PC-9 (cell line): ENCODE measurements at regions not wholly inside any gene's neighbourhood (a gene's known extent, or its start where the extent isn't known, plus 50 kb on each side); places are given as distances from the start of the nearest gene placed in this dataset.

Experiments used
- BruUV-seq: library from RNA; stranded (reverse); fragments of 400-500 nt; replicated peaks from 2 replicates; lab custom pipeline; 2021; lab: Mats Ljungman, UMichigan
- CTCF ChIA-PET: fragments of 300-600 bp; sonication (Branson Sonifier 250); formaldehyde crosslinking; loops from one replicate; lab custom pipeline; 2022; ENCODE audit warnings: antibody characterized with exemption; lab: Charles Lee
- POLR2A ChIA-PET: fragments of 300-600 bp; sonication (Branson Sonifier 250); formaldehyde crosslinking; loops from one replicate; lab custom pipeline; 2022; ENCODE audit warnings: antibody characterized with exemption; ENCODE audit not compliant: unreplicated experiment; lab: Charles Lee
- DNase-seq, 2 experiments: peaks; one replicate each; pipeline versions ENCODE4 v3.0.0 to v3.0.0-alpha.2; 2015 to 2022; ENCODE audit warnings: mixed read lengths in 1 of 2
- H2AFZ ChIP-seq: fragments of 200-600 bp; sonication (generic); 2 replicates; pipeline ENCODE4 v1.8.1; 2017; ENCODE audit warnings: antibody characterized with exemption
- H3F3A ChIP-seq: fragments of 200-600 bp; sonication (generic); 2 replicates; pipeline ENCODE4 v1.8.1; 2017; ENCODE audit warnings: antibody characterized with exemption, mild to moderate bottlenecking, low read depth; ENCODE audit not compliant: insufficient read depth
- H3K27ac ChIP-seq: fragments of 200-600 bp; sonication (generic); 2 replicates; pipeline ENCODE4 v1.6.1; 2016; ENCODE audit warnings: mixed run types
- H3K27me3 ChIP-seq: fragments of 200-600 bp; sonication (generic); 2 replicates; pipeline ENCODE4 v1.6.1; 2016; ENCODE audit warnings: low read depth, mixed run types; ENCODE audit not compliant: insufficient read depth
- H3K36me3 ChIP-seq: fragments of 200-600 bp; sonication (generic); 2 replicates; pipeline ENCODE4 v1.6.1; 2016; ENCODE audit warnings: low read depth, mixed run types
- H3K4me1 ChIP-seq: fragments of 200-600 bp; sonication (generic); replicated peaks from 2 replicates; pipeline ENCODE4 v1.6.1; 2016; ENCODE audit warnings: mixed run types; ENCODE audit not compliant: insufficient read depth
- H3K4me2 ChIP-seq: fragments of 200-600 bp; sonication (generic); 2 replicates; pipeline ENCODE4 v1.6.1; 2017; ENCODE audit warnings: mixed run types
- H3K4me3 ChIP-seq: fragments of 200-600 bp; sonication (generic); 2 replicates; pipeline ENCODE4 v1.6.1; 2016; ENCODE audit warnings: mixed run types
- H3K79me2 ChIP-seq: fragments of 200-600 bp; sonication (generic); 2 replicates; pipeline ENCODE4 v1.6.1; 2017; ENCODE audit warnings: low read depth, mixed run types
- H3K9me2 ChIP-seq: fragments of 200-600 bp; sonication (generic); 2 replicates; pipeline ENCODE4 v1.8.1; 2017; ENCODE audit warnings: mild to moderate bottlenecking; ENCODE audit not compliant: insufficient read depth
- H3K9me3 ChIP-seq: fragments of 200-600 bp; sonication (generic); 2 replicates; pipeline ENCODE4 v1.8.1; 2016; ENCODE audit warnings: low read depth; ENCODE audit not compliant: insufficient read depth
- H4K20me1 ChIP-seq: fragments of 200-600 bp; sonication (generic); 2 replicates; pipeline ENCODE4 v1.8.1; 2017; ENCODE audit not compliant: insufficient read depth
- CTCF ChIP-seq: fragments of 200-600 bp; sonication (generic); conservative IDR thresholded peaks from 2 replicates; pipeline ENCODE4 v1.6.1; 2017; ENCODE audit warnings: mixed run types, antibody characterized with exemption, mild to moderate bottlenecking, moderate library complexity
- EZH2 ChIP-seq: fragments of 200-600 bp; sonication (generic); IDR thresholded peaks from 2 replicates; pipeline ENCODE4 v1.8.0; 2017; ENCODE audit warnings: antibody characterized with exemption, low read depth
- intact Hi-C: fragments of 100-400 bp; cut with micrococcal nuclease; formaldehyde crosslinking; loops from one replicate; pipeline ENCODE4 v1.10.0; 2022; ENCODE audit not compliant: unreplicated experiment

GRCh38 chr16:87192452-87193073 lies 124.6 kb downstream of the C16orf95 start:
- H4K20me1 ChIP-seq = no peaks in the 10 kb centered on the region
- H3K27me3 ChIP-seq = no peaks in the 10 kb centered on the region
- peaks cover 13% of the 10 kb centered on the region for H3K4me1 ChIP-seq
- no peak for TF ChIP-seq EZH2
- no peak for TF ChIP-seq CTCF
- no peak overlapping the region for H3K4me2 ChIP-seq
- no peak overlapping the region for H3K4me3 ChIP-seq
- POLR2A ChIA-PET = no interaction called here
- no peaks in the 10 kb centered on the region for H3K36me3 ChIP-seq
- intact Hi-C loops = no loop called here
- H3K9me3 ChIP-seq = no peaks in the 10 kb centered on the region
- no peak for DNase-seq
- no TSS peak for BruUV-seq
- no peak overlapping the region for H2AFZ ChIP-seq
- no peak overlapping the region for H3K27ac ChIP-seq
- H3K79me2 ChIP-seq = no peaks in the 10 kb centered on the region
- peaks cover 10% of the 10 kb centered on the region for H3F3A ChIP-seq
- no peaks in the 10 kb centered on the region for H3K9me2 ChIP-seq
- CTCF ChIA-PET = no interaction called here

GRCh38 chr16:87194172-87194571 lies 123.0 kb downstream of the C16orf95 start:
- ChIA-PET CTCF (no interaction called here), POLR2A (no interaction called here)
- intact Hi-C loops = no loop called here
- no peak overlapping the region for H3K4me3 ChIP-seq
- peaks cover 29% of the 10 kb centered on the region for H3K4me1 ChIP-seq
- no peaks in the 10 kb centered on the region for H3K36me3 ChIP-seq
- no peaks in the 10 kb centered on the region for H3K9me3 ChIP-seq
- H3K27me3 ChIP-seq = no peaks in the 10 kb centered on the region
- BruUV-seq = no TSS peak
- H3F3A ChIP-seq = peaks cover 12% of the 10 kb centered on the region
- H3K79me2 ChIP-seq = no peaks in the 10 kb centered on the region
- H3K27ac ChIP-seq = no peak overlapping the region
- no peak overlapping the region for H3K4me2 ChIP-seq
- H3K9me2 ChIP-seq = no peaks in the 10 kb centered on the region
- no peak for TF ChIP-seq CTCF
- no peak overlapping the region for H2AFZ ChIP-seq
- no peaks in the 10 kb centered on the region for H4K20me1 ChIP-seq
- no peak for DNase-seq

DNA sequence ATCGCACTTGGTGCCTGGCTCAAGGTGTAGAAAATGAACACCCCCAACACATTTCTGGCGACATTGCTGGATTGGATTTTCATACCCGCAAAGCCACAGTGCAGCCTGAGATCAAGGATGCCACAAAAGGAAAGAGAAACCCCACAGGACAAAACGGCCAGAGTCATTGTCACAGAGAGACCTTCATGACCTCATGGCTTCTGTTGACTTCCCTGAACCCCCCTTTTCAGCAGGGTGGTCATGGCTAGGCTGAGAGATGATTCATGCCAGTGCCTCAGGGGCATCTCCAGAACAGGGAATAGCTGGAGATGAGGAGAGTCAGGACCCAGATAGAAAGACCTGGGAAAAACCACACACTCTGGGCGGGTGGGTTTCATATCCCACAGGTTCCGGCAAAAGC lies 122.0 kb downstream of the C16orf95 start:
- Histone ChIP-seq H3K9me2 (no peaks in the 10 kb centered on the region), H3K36me3 (no peaks in the 10 kb centered on the region), H3K4me2 (no peak overlapping the region), H3K27ac (no peak overlapping the region), H3K4me1 (peaks cover 37% of the 10 kb centered on the region), H3K79me2 (no peaks in the 10 kb centered on the region), H2AFZ (no peak overlapping the region), H3K4me3 (no peak overlapping the region), H3F3A (peaks cover 14% of the 10 kb centered on the region), H3K27me3 (no peaks in the 10 kb centered on the region), H4K20me1 (no peaks in the 10 kb centered on the region), H3K9me3 (no peaks in the 10 kb centered on the region)
- CTCF ChIA-PET = no interaction called here
- BruUV-seq = no TSS peak
- POLR2A ChIA-PET = no interaction called here
- intact Hi-C loops = no loop called here
- DNase-seq = no peak
- TF ChIP-seq CTCF (no peak), EZH2 (no peak)
